ENCODE measurements at regions not wholly inside any gene's neighbourhood (a gene's known extent, or its start where the extent isn't known, plus 50 kb on each side); places are given as distances from the start of the nearest gene placed in this dataset.

DNA sequence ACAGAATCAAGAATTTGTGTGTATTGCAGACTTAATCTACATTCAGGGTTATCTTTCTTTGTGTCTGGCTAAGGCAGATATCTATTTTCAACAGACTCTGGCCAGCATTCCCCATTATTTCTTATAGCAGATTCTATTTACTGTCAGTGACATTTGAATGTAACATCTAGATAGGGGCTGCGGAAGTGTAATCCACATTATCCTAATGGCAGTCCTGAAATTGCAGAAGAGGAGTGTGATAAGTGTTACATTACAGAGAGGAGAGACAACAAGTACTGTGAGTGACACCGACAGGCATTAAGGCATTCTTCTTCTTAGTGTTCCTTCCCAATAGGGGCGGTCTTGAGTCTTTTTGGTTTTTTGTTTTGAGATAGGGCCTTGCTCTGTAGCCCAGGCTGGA is 598.2 kb upstream of the NXPH2 start:
- TF ChIP-seq GATA2 (IDR thresholded peaks at IDR 0.05; ENCODE audit: low read depth, low read length) (no peak), GATA3 (IDR thresholded peaks at IDR 0.05; ENCODE audit: low read depth, low read length) (no peak)
